DND-41 (cell line): ENCODE measurements at regions not wholly inside any gene's neighbourhood (a gene's known extent, or its start where the extent isn't known, plus 50 kb on each side); places are given as distances from the start of the nearest gene placed in this dataset.

Experiments
- EZH2 ChIP-seq: IDR thresholded peaks from 3 replicates; pipeline ENCODE4 v1.6.1; 2012; ENCODE audit warnings: borderline replicate concordance, low read depth, mild to moderate bottlenecking, moderate library complexity, low read length, inconsistent platforms; ENCODE audit not compliant: severe bottlenecking
- TF ChIP-seq, protein P1 (sequence below): IDR thresholded peaks from 2 replicates; pipeline ENCODE4 v1.5.1; 2012; ENCODE audit warnings: borderline replicate concordance, low read length, moderate library complexity, mild to moderate bottlenecking; ENCODE audit not compliant: poor library complexity, severe bottlenecking; ENCODE audit errors: extremely low read depth

DNA sequence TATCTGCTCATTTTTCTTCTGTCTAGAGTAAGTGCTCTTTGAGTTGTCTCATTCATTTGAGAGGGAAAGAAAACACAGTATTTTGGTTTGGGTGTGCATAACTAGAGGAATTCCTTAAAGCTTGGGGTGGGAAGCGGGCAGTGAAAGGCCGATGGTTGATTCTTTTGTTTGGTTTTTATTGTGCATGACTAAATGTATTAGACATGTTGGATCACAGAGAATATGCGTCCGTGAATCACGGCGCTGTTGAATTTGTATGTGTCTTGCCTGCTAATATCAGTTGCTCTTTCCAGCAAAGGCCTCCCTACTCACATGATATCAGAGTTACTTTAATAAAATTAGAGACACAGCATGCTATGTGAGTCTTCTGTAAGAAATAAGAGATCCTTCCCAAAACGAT is 180.0 kb downstream of the CHD9NB start:
- TF ChIP-seq, protein P1, sequence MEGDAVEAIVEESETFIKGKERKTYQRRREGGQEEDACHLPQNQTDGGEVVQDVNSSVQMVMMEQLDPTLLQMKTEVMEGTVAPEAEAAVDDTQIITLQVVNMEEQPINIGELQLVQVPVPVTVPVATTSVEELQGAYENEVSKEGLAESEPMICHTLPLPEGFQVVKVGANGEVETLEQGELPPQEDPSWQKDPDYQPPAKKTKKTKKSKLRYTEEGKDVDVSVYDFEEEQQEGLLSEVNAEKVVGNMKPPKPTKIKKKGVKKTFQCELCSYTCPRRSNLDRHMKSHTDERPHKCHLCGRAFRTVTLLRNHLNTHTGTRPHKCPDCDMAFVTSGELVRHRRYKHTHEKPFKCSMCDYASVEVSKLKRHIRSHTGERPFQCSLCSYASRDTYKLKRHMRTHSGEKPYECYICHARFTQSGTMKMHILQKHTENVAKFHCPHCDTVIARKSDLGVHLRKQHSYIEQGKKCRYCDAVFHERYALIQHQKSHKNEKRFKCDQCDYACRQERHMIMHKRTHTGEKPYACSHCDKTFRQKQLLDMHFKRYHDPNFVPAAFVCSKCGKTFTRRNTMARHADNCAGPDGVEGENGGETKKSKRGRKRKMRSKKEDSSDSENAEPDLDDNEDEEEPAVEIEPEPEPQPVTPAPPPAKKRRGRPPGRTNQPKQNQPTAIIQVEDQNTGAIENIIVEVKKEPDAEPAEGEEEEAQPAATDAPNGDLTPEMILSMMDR, result no peak
- no peak for TF ChIP-seq EZH2
